H9 (cell line): ENCODE measurements at regions not wholly inside any gene's neighbourhood (a gene's known extent, or its start where the extent isn't known, plus 50 kb on each side); places are given as distances from the start of the nearest gene placed in this dataset.

Source experiments
- DNase-seq: peaks from one replicate; pipeline ENCODE4 v3.0.0-alpha.2; 2017
- H2AFZ ChIP-seq: one replicate; pipeline ENCODE4 v1.6.1; 2013; ENCODE audit warnings: mild to moderate bottlenecking, low read length, control low read depth, moderate library complexity
- H2AK5ac ChIP-seq: 2 replicates; pipeline ENCODE4 v1.6.1; 2013; ENCODE audit warnings: low read length, control low read depth, mixed read lengths; ENCODE audit not compliant: insufficient read length
- H2BK120ac ChIP-seq: one replicate; pipeline ENCODE4 v1.6.1; 2013; ENCODE audit warnings: low read depth, mild to moderate bottlenecking, low read length, control low read depth, inconsistent platforms; ENCODE audit not compliant: poor library complexity, severe bottlenecking
- H2BK12ac ChIP-seq: 2 replicates; pipeline ENCODE4 v1.6.1; 2013; ENCODE audit warnings: low read length, control low read depth, mixed read lengths, low read depth; ENCODE audit not compliant: insufficient read length
- H2BK15ac ChIP-seq: 2 replicates; pipeline ENCODE4 v1.6.1; 2013; ENCODE audit warnings: low read depth, low read length, control low read depth
- H2BK20ac ChIP-seq: one replicate; pipeline ENCODE4 v1.6.1; 2013; ENCODE audit warnings: low read depth, mild to moderate bottlenecking, low read length, control low read depth, inconsistent platforms; ENCODE audit not compliant: poor library complexity, severe bottlenecking
- H2BK5ac ChIP-seq: 2 replicates; pipeline ENCODE4 v1.6.1; 2013; ENCODE audit warnings: low read length, control low read depth, mixed read lengths; ENCODE audit not compliant: insufficient read length
- H3K14ac ChIP-seq: 2 replicates; pipeline ENCODE4 v1.6.1; 2013; ENCODE audit warnings: low read length, control low read depth; ENCODE audit not compliant: insufficient read depth
- H3K18ac ChIP-seq: 2 replicates; pipeline ENCODE4 v1.6.1; 2013; ENCODE audit warnings: low read depth, mild to moderate bottlenecking, mixed read lengths, low read length, control low read depth; ENCODE audit not compliant: insufficient read length
- H3K23ac ChIP-seq: 2 replicates; pipeline ENCODE4 v1.6.1; 2013; ENCODE audit warnings: low read length, control low read depth, mixed read lengths, low read depth; ENCODE audit not compliant: insufficient read length
- H3K23me2 ChIP-seq: 2 replicates; pipeline ENCODE4 v1.6.1; 2013; ENCODE audit warnings: low read depth, mild to moderate bottlenecking, mixed read lengths, low read length, control low read depth; ENCODE audit not compliant: insufficient read length, poor library complexity, severe bottlenecking
- H3K27ac ChIP-seq: 2 replicates; pipeline ENCODE4 v1.5.1; 2013; ENCODE audit warnings: low read length, control low read depth, mixed read lengths, low read depth; ENCODE audit not compliant: insufficient read length
- H3K27me3 ChIP-seq: 2 replicates; pipeline ENCODE4 v1.6.1; 2013; ENCODE audit warnings: low read length, control low read depth, inconsistent platforms; ENCODE audit not compliant: insufficient read depth
- H3K4ac ChIP-seq: 2 replicates; pipeline ENCODE4 v1.6.1; 2013; ENCODE audit warnings: low read depth, mild to moderate bottlenecking, control low read depth, inconsistent platforms, low read length, moderate library complexity
- H3K4me1 ChIP-seq: 2 replicates; pipeline ENCODE4 v1.6.1; 2013; ENCODE audit warnings: low read length, control low read depth, inconsistent platforms; ENCODE audit not compliant: insufficient read depth
- H3K4me2 ChIP-seq: 2 replicates; pipeline ENCODE4 v1.6.1; 2013; ENCODE audit warnings: low read length, control low read depth, mixed read lengths; ENCODE audit not compliant: insufficient read length, insufficient read depth
- H3K56ac ChIP-seq: 2 replicates; pipeline ENCODE4 v1.6.1; 2013; ENCODE audit warnings: low read depth, mild to moderate bottlenecking, mixed read lengths, low read length, control low read depth; ENCODE audit not compliant: insufficient read length
- H3K79me1 ChIP-seq: 2 replicates; pipeline ENCODE4 v1.6.1; 2013; ENCODE audit warnings: low read depth, mild to moderate bottlenecking, moderate library complexity, low read length, control low read depth, inconsistent platforms; ENCODE audit not compliant: insufficient read depth, poor library complexity, severe bottlenecking
- H3K79me2 ChIP-seq: 2 replicates; pipeline ENCODE4 v1.6.1; 2013; ENCODE audit warnings: low read length, control low read depth, inconsistent platforms; ENCODE audit not compliant: insufficient read depth
- H3K9ac ChIP-seq: 2 replicates; pipeline ENCODE4 v1.6.1; 2013; ENCODE audit warnings: low read length, control low read depth, mixed read lengths; ENCODE audit not compliant: insufficient read length; ENCODE audit errors: extremely low read depth
- H3K9me3 ChIP-seq: one replicate; pipeline ENCODE4 v1.6.1; 2013; ENCODE audit warnings: low read depth, low read length, inconsistent platforms; ENCODE audit not compliant: control insufficient read depth
- H3T11ph ChIP-seq: one replicate; pipeline ENCODE4 v1.6.1; 2013; ENCODE audit warnings: mild to moderate bottlenecking, low read length, control low read depth, inconsistent platforms
- H4K20me1 ChIP-seq: one replicate; pipeline ENCODE4 v1.6.1; 2013; ENCODE audit not compliant: control insufficient read depth, insufficient read length, insufficient read depth
- H4K5ac ChIP-seq: 2 replicates; pipeline ENCODE4 v1.6.1; 2013; ENCODE audit warnings: low read depth, mild to moderate bottlenecking, mixed read lengths, low read length, control low read depth; ENCODE audit not compliant: insufficient read length
- H4K8ac ChIP-seq: replicated peaks from 2 replicates; pipeline ENCODE4 v1.6.1; 2013; ENCODE audit warnings: low read length, control low read depth, mixed read lengths, low read depth; ENCODE audit not compliant: insufficient read length
- H4K91ac ChIP-seq: 2 replicates; pipeline ENCODE4 v1.6.1; 2013; ENCODE audit warnings: low read depth, mild to moderate bottlenecking, moderate library complexity, mixed read lengths, low read length, control low read depth; ENCODE audit not compliant: insufficient read length
- H3K27ac Mint-ChIP-seq, 3 experiments: 2 replicates in 2 of 3; 3 replicates in 1 of 3; pipeline ENCODE4 v1.8.0; 2020 to 2021; ENCODE audit warnings: mixed read lengths in 3 of 3, mild to moderate bottlenecking in 1 of 3, moderate library complexity in 1 of 3
- H3K27me3 Mint-ChIP-seq: 2 replicates; pipeline ENCODE4 v1.8.0; 2021; ENCODE audit warnings: low read depth, mild to moderate bottlenecking, moderate library complexity, mixed read lengths
- H3K36me3 Mint-ChIP-seq, 3 experiments: 2 replicates in 2 of 3; 3 replicates in 1 of 3; pipeline ENCODE4 v1.8.0; 2020 to 2021; ENCODE audit warnings: low read depth in 3 of 3, mixed read lengths in 3 of 3; ENCODE audit not compliant: insufficient read depth in 1 of 3
- H3K4me1 Mint-ChIP-seq, 2 experiments: 2 replicates each; pipeline ENCODE4 v1.8.0; 2020; ENCODE audit warnings: mixed read lengths in 2 of 2
- H3K4me3 Mint-ChIP-seq, 2 experiments: 2 replicates in 1 of 2; 3 replicates in 1 of 2; pipeline ENCODE4 v1.8.0; 2020 to 2021; ENCODE audit warnings: mild to moderate bottlenecking in 2 of 2, mixed read lengths in 2 of 2, moderate library complexity in 1 of 2
- H3K9me3 Mint-ChIP-seq, 2 experiments: 2 replicates in 1 of 2; 3 replicates in 1 of 2; pipeline ENCODE4 v1.8.0; 2020; ENCODE audit warnings: mild to moderate bottlenecking in 2 of 2, mixed read lengths in 2 of 2, moderate library complexity in 1 of 2
- CTCF ChIP-seq: fragments of 200-600 bp; sonication (generic); conservative IDR thresholded peaks from 3 replicates; pipeline ENCODE4 v1.8.0; 2021; ENCODE audit warnings: antibody characterized with exemption, mild to moderate bottlenecking
- WGBS: extraction: QIAGEN DNeasy Blood & Tissue Kit; methylation state at CpG from one replicate; pipeline ENCODE4 v1.1.7; 2013; ENCODE audit warnings: missing lambda C conversion rate, low lambda C conversion rate, mixed read lengths; ENCODE audit not compliant: insufficient read length; ENCODE audit errors: extremely low coverage; 5-methylcytosine and 5-hydroxymethylcytosine counted together

- Histone ChIP-seq H2BK5ac (no peak overlapping the region), H3K14ac (no peak overlapping the region), H3K27me3 (no peaks in the 10 kb centered on the region), H2AFZ (no peak overlapping the region), H3K79me2 (no peaks in the 10 kb centered on the region), H3K18ac (no peak overlapping the region), H4K91ac (no peak overlapping the region), H3K9ac (no peak overlapping the region), H3K23me2 (no peaks in the 10 kb centered on the region), H4K5ac (no peak overlapping the region), H2BK15ac (no peak overlapping the region), H3K27ac (no peak overlapping the region), H3K4ac (no peak overlapping the region), H3K56ac (no peak overlapping the region), H3K4me1 (peaks cover 3% of the 10 kb centered on the region), H3T11ph (no peak overlapping the region), H3K23ac (no peak overlapping the region), H2AK5ac (no peak overlapping the region), H3K79me1 (no peaks in the 10 kb centered on the region), H2BK12ac (no peak overlapping the region), H2BK20ac (no peak overlapping the region), H2BK120ac (no peak overlapping the region), H3K9me3 (no peaks in the 10 kb centered on the region), H4K20me1 (no peaks in the 10 kb centered on the region), H3K4me2 (no peak overlapping the region), H4K8ac (no peak overlapping the region)
- Mint-ChIP-seq H3K27ac (no peak overlapping the region), H3K9me3 (no peaks in the 10 kb centered on the region), H3K36me3 (peaks cover 0 to 2% (median 0%) of the 10 kb centered on the region in 3 experiments; a peak in 3 of 7 replicates), H3K4me3 (no peak overlapping the region), H3K4me1 (peaks cover 8 to 14% of the 10 kb centered on the region in 2 experiments), H3K27me3 (no peaks in the 10 kb centered on the region; the same call in 1 of the 2 replicates)
- DNase-seq, result no peak
- no CpG with 5 or more reads among the region's 7 CpGs for WGBS
- TF ChIP-seq CTCF, result no peak
These were observed 193.1 kb downstream of the SPATA18 start for GRCh38 chr4:52244103-52244775.
